ENCODE measurements at regions not wholly inside any gene's neighbourhood (a gene's known extent, or its start where the extent isn't known, plus 50 kb on each side); places are given as distances from the start of the nearest gene placed in this dataset.

GRCh38 chr7:131186816-131187215 lies 140.9 kb upstream of the MKLN1 start:
- intact Hi-C loops (cut with micrococcal nuclease), result loop anchor here (5.0 kb wide), 1 partner anchor 225 kb away; no protein-coding TSS in a partner anchor
- Mint-ChIP-seq H3K4me1 (peaks cover 56% of the 10 kb centered on the region), H3K4me3 (no peak overlapping the region), H3K9me3 (peaks cover 3% of the 10 kb centered on the region), H3K27ac (no peak overlapping the region), H3K36me3 (ENCODE audit: low read depth) (peaks cover 2% of the 10 kb centered on the region), H3K27me3 (no peaks in the 10 kb centered on the region)
- DNase-seq, result no peak

DNA sequence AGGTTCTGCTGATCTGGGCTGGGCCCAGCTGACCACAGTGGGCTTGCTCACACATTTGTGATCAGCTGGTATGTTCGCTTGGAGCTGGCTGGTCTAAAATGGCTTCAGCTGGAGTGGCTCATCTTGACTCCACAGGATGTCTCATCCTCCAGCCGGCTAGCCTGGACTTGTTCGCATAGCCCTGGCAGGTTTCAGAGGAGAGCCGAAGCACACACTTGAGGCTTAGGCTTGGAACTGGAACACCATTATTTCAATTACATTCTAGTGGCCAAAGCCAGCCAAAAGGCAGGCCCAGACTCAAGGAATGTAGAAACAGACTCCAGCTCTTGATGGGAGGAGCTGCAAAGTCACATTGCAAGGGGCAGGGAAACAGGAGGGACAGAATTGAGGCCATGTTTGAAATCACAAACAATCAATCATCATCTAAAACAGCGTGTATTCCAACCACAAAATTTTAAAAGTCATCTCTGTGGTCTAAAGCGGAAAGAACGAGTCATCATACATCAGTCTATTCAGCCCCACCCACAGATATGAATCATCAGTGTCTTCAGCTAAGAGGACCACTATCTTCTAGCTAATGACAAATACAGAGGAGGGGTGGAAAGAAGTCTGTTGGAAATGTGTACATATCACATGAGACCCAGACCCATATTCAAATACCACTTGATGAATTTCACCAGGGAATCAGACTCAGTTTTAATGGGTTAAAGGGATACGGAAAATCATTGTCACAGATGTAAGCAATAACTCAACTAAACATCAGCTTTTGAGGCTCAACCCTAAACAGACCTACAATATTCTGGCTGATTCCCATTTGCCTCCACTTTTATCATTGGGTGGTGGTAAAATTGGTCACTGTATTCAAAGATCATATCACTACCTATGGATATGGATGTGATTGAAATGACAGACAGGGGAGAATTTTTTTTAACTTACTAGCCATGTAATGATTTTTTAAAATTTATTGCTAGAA lies 139.0 kb upstream of the MKLN1 start:
- peak; percentile 89 for DNase-seq
- Mint-ChIP-seq H3K36me3 (ENCODE audit: low read depth) (peaks cover 2% of the 10 kb centered on the region), H3K4me1 (peaks cover 47% of the 10 kb centered on the region), H3K27ac (peak overlapping the region; percentile 90), H3K4me3 (peak overlapping the region; percentile 38), H3K27me3 (no peaks in the 10 kb centered on the region), H3K9me3 (peaks cover 3% of the 10 kb centered on the region)
- intact Hi-C loops (cut with micrococcal nuclease), result loop anchor here (1.0 to 5.0 kb wide), 8 partner anchors 43 to 276 kb away; partner anchors contain the start of gene MKLN1

DNA sequence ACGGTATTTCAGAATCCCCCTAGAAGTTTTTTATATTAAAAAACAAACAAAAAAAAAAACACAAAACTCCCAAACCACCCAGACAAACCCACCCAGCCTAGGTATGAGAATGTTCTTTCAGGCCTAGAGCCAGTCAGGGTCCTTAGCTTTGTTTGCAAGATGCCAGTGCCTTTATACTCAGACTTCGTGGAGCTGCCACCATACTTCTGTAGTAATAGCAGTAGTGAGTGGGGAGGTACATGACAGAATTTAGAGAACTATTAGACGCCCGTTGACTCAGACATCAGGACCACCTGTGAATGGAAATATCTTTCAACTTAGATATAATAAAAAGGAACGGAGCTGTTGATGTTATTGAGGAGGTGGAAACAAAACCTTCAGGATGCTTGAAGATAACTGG lies 138.2 kb upstream of the MKLN1 start:
- intact Hi-C loops (cut with micrococcal nuclease), result loop anchor here (1.0 to 5.0 kb wide), 4 partner anchors 46 to 277 kb away; no protein-coding TSS in a partner anchor
- H3K36me3 Mint-ChIP-seq (ENCODE audit: low read depth), result peaks cover 2% of the 10 kb centered on the region
- H3K27me3 Mint-ChIP-seq, result no peaks in the 10 kb centered on the region
- no peak overlapping the region for H3K4me3 Mint-ChIP-seq
- peak; percentile 60 for DNase-seq
- peak overlapping the region; percentile 90 for H3K27ac Mint-ChIP-seq
- peaks cover 3% of the 10 kb centered on the region for H3K9me3 Mint-ChIP-seq
- peaks cover 42% of the 10 kb centered on the region for H3K4me1 Mint-ChIP-seq

- Mint-ChIP-seq H3K4me3 (no peak overlapping the region), H3K27me3 (no peaks in the 10 kb centered on the region), H3K36me3 (ENCODE audit: low read depth) (peaks cover 2% of the 10 kb centered on the region), H3K9me3 (peaks cover 3% of the 10 kb centered on the region), H3K27ac (peak overlapping the region; percentile 30), H3K4me1 (peaks cover 37% of the 10 kb centered on the region)
- no peak for DNase-seq
- intact Hi-C loops (cut with micrococcal nuclease), result loop anchor here (2.0 kb wide), 1 partner anchor 21 kb away; no protein-coding TSS in a partner anchor
These were observed 137.5 kb upstream of the MKLN1 start for GRCh38 chr7:131190146-131190545.

DNA sequence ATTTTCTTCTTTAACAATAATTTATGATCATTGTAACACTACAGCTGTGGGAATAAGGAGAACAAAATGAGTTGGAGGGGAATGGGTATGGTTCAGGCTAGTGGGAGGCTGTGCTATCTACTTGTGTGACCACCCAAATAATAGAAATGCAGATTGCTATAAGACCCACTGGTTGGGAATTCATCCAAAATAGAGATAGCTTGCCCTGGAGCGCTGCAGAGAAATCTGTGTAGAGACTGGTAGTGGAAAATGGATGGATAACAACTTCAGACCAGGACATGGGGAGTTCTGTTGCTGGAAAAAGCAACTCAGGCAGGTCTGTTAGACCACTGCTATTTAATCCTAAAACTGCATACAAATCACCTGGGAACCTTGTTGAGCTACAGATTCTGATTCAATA lies 137.1 kb upstream of the MKLN1 start:
- DNase-seq, result no peak
- Mint-ChIP-seq H3K9me3 (peaks cover 3% of the 10 kb centered on the region), H3K4me3 (no peak overlapping the region), H3K27me3 (no peaks in the 10 kb centered on the region), H3K4me1 (peaks cover 37% of the 10 kb centered on the region), H3K36me3 (ENCODE audit: low read depth) (peaks cover 2% of the 10 kb centered on the region), H3K27ac (no peak overlapping the region)
- intact Hi-C loops (cut with micrococcal nuclease), result loop anchor here (2.0 kb wide), 1 partner anchor 20 kb away; no protein-coding TSS in a partner anchor

- DNase-seq, result no peak
- no peak overlapping the region for H3K4me3 Mint-ChIP-seq
- H3K4me1 Mint-ChIP-seq, result peaks cover 31% of the 10 kb centered on the region
- H3K27me3 Mint-ChIP-seq, result no peaks in the 10 kb centered on the region
- intact Hi-C loops (cut with micrococcal nuclease), result no loop called here
- no peaks in the 10 kb centered on the region for H3K9me3 Mint-ChIP-seq
- no peaks in the 10 kb centered on the region for H3K36me3 Mint-ChIP-seq (ENCODE audit: low read depth)
- no peak overlapping the region for H3K27ac Mint-ChIP-seq
These were observed 133.4 kb upstream of the MKLN1 start for GRCh38 chr7:131194070-131194865.

DNA sequence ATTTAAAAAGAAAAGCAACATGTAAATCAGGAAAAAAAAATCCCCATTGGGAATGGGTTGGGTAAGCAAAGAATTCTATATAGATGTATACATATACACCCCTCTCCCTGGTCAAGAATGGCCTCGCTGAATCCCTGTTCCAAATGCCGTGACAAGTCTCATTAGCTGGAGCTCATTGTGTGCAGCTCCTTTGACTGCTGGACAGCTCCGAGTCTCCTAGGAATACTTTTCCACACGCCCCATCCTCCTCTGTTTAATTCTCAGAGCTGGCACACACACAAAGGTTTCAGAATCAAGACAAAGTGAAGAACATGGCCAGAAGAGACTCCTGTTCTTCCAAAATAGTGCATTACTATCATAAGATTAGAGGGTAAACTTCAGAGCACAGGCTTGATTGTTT lies 130.9 kb upstream of the MKLN1 start:
- Mint-ChIP-seq H3K4me1 (peaks cover 15% of the 10 kb centered on the region), H3K36me3 (ENCODE audit: low read depth) (no peaks in the 10 kb centered on the region), H3K4me3 (no peak overlapping the region), H3K27ac (no peak overlapping the region), H3K27me3 (no peaks in the 10 kb centered on the region), H3K9me3 (no peaks in the 10 kb centered on the region)
- no peak for DNase-seq
- intact Hi-C loops (cut with micrococcal nuclease), result no loop called here

GRCh38 chr7:131197920-131198615 lies 129.6 kb upstream of the MKLN1 start:
- no peaks in the 10 kb centered on the region for H3K9me3 Mint-ChIP-seq

DNA sequence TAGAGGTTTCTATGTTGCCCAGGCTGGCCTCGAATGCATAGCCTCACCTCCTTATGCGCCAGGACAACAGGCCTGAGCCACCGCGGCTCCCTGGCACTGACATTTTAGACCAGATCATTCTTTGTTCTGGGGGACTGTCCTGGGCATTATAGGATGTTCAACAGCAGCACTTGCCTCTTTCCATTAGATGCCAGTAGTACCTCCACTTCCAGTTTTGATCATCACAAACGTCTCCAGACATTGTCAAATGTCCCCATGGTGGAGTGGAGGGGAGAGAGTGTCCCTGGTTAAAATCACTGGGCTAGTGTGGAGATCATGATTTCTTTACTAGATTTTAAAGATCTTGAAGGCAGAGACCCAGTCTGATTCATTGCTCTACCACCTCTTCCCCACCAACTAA lies 125.2 kb upstream of the MKLN1 start:
- Mint-ChIP-seq H3K4me1 (peaks cover 7% of the 10 kb centered on the region), H3K4me3 (no peak overlapping the region), H3K36me3 (ENCODE audit: low read depth) (no peaks in the 10 kb centered on the region), H3K27ac (no peak overlapping the region), H3K9me3 (no peaks in the 10 kb centered on the region), H3K27me3 (peaks cover 1% of the 10 kb centered on the region)
- intact Hi-C loops (cut with micrococcal nuclease), result no loop called here
- no peak for DNase-seq

More at GRCh38 chr7:131197920-131198615, 129.6 kb upstream of the MKLN1 start:
- H3K4me1 Mint-ChIP-seq, result peaks cover 15% of the 10 kb centered on the region
- H3K36me3 Mint-ChIP-seq (ENCODE audit: low read depth), result no peaks in the 10 kb centered on the region
- no peaks in the 10 kb centered on the region for H3K27me3 Mint-ChIP-seq
- no peak overlapping the region for H3K4me3 Mint-ChIP-seq
- no peak overlapping the region for H3K27ac Mint-ChIP-seq
- DNase-seq, result no peak
- intact Hi-C loops (cut with micrococcal nuclease), result no loop called here

- intact Hi-C loops (cut with micrococcal nuclease), result no loop called here
- no peak for DNase-seq
- Mint-ChIP-seq H3K4me1 (no peaks in the 10 kb centered on the region), H3K36me3 (ENCODE audit: low read depth) (no peaks in the 10 kb centered on the region), H3K4me3 (no peak overlapping the region), H3K27me3 (peaks cover 1% of the 10 kb centered on the region), H3K9me3 (no peaks in the 10 kb centered on the region), H3K27ac (no peak overlapping the region)
These were observed 124.2 kb upstream of the MKLN1 start for GRCh38 chr7:131203291-131203976.

DNA sequence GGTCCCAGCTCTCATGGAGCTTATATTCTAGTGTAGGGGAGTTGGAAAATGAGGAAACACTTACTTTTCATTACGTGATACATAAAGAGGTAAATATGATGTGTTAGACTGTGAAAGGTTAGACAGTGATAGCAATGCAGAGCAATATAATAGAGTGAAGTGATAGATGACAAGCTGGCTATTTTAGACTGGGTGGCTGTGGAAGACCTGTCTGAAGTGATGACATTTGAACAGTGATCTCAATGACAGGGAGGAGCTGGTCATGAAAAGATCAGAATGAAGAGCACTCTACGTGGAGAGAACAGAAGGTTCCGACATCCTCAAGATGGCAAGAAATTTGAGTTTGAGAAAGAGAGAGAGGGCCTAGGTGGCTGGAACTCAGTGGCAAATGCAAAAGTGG lies 118.9 kb upstream of the MKLN1 start:
- H3K27me3 Mint-ChIP-seq, result peaks cover 3% of the 10 kb centered on the region
- H3K27ac Mint-ChIP-seq, result no peak overlapping the region
- no peak for DNase-seq
- H3K36me3 Mint-ChIP-seq (ENCODE audit: low read depth), result no peaks in the 10 kb centered on the region
- no peaks in the 10 kb centered on the region for H3K4me1 Mint-ChIP-seq
- intact Hi-C loops (cut with micrococcal nuclease), result no loop called here
- H3K4me3 Mint-ChIP-seq, result no peak overlapping the region
- H3K9me3 Mint-ChIP-seq, result peaks cover 10% of the 10 kb centered on the region

GRCh38 chr7:131210618-131211017 lies 117.1 kb upstream of the MKLN1 start:
- no peaks in the 10 kb centered on the region for H3K4me1 Mint-ChIP-seq
- H3K4me3 Mint-ChIP-seq, result no peak overlapping the region
- no peaks in the 10 kb centered on the region for H3K36me3 Mint-ChIP-seq (ENCODE audit: low read depth)
- H3K27ac Mint-ChIP-seq, result peak overlapping the region; percentile 76
- DNase-seq, result no peak
- intact Hi-C loops (cut with micrococcal nuclease), result loop anchor here (2.0 kb wide), 1 partner anchor 20 kb away; no protein-coding TSS in a partner anchor
- peaks cover 10% of the 10 kb centered on the region for H3K9me3 Mint-ChIP-seq
- peaks cover 3% of the 10 kb centered on the region for H3K27me3 Mint-ChIP-seq

GRCh38 chr7:131211500-131211899 lies 116.2 kb upstream of the MKLN1 start:
- DNase-seq, result no peak
- H3K4me3 Mint-ChIP-seq, result no peak overlapping the region
- H3K4me1 Mint-ChIP-seq, result no peaks in the 10 kb centered on the region
- peaks cover 3% of the 10 kb centered on the region for H3K27me3 Mint-ChIP-seq
- intact Hi-C loops (cut with micrococcal nuclease), result loop anchor here (2.0 kb wide), 1 partner anchor 21 kb away; no protein-coding TSS in a partner anchor
- H3K27ac Mint-ChIP-seq, result no peak overlapping the region
- peaks cover 10% of the 10 kb centered on the region for H3K9me3 Mint-ChIP-seq
- H3K36me3 Mint-ChIP-seq (ENCODE audit: low read depth), result no peaks in the 10 kb centered on the region

Measured in activated CD4-positive, alpha-beta T cell treated with anti-CD3 and anti-CD28 coated beads, Interleukin-2, amount 10 ng/mL, durations not matched to agents 24 days and 14 days (primary cell).